Sigmoid colon (tissue), 6 donors: ENCODE measurements at regions not wholly inside any gene's neighbourhood (a gene's known extent, or its start where the extent isn't known, plus 50 kb on each side); places are given as distances from the start of the nearest gene placed in this dataset.
"Not testable (repeated sequence)": the region's sequence is repeated elsewhere in the genome, so short reads cannot be mapped to it uniquely, and the experiment has no call there.

ENCODE experiments used
- DNase-seq: peaks from one replicate; pipeline ENCODE4 v3.0.0-alpha.2; 2019
- H3K27ac ChIP-seq, 4 donors: fragments of 200-600 bp; sonication (generic); one replicate each; pipeline ENCODE4 v1.5.1; 2016 to 2019; ENCODE audit warnings: mild to moderate bottlenecking in 1 of 4
- H3K27me3 ChIP-seq, 3 donors: fragments of 200-600 bp; sonication (generic); one replicate each; pipeline ENCODE4 v1.5.1; 2019; ENCODE audit warnings: mild to moderate bottlenecking in 1 of 3
- H3K36me3 ChIP-seq, 4 donors: fragments of 200-600 bp; sonication (generic); one replicate each; pipeline ENCODE4 v1.5.1; 2016 to 2019
- H3K4me1 ChIP-seq, 4 donors: fragments of 200-600 bp; sonication (generic); one replicate each; pipeline ENCODE4 v1.5.1; 2017 to 2019
- H3K4me3 ChIP-seq, 4 donors: fragments of 200-600 bp; sonication (generic); one replicate each; pipeline ENCODE4 v1.5.1; 2017 to 2019; ENCODE audit warnings: mild to moderate bottlenecking in 2 of 4, moderate library complexity in 1 of 4
- H3K9me3 ChIP-seq, 4 donors: fragments of 200-600 bp in 3 of 4; sonication (generic) in 3 of 4; one replicate each; pipeline versions ENCODE4 v1.5.1 to v1.6.1; 2013 to 2019
- CTCF ChIP-seq, 4 experiments: fragments of 450-650 bp in 3 of 4; fragments of 200-600 bp in 1 of 4; IDR thresholded peaks; one replicate each; pipeline ENCODE4 v1.5.1; 2016 to 2019; ENCODE audit warnings: antibody characterized with exemption in 4 of 4, mild to moderate bottlenecking in 3 of 4, moderate library complexity in 2 of 4
- EP300 ChIP-seq, 4 donors: sonication (generic); formaldehyde crosslinking; IDR thresholded peaks; one replicate each; pipeline ENCODE4 v1.6.1; 2017; ENCODE audit warnings: antibody characterized with exemption in 4 of 4
- POLR2A ChIP-seq, 2 donors: fragments of 450-650 bp; IDR thresholded peaks; one replicate each; pipeline ENCODE4 v1.6.1; 2016; ENCODE audit warnings: antibody characterized with exemption in 2 of 2, mild to moderate bottlenecking in 2 of 2, moderate library complexity in 2 of 2
- POLR2AphosphoS5 ChIP-seq, 4 donors: sonication (generic); formaldehyde crosslinking; IDR thresholded peaks; one replicate each; pipeline ENCODE4 v1.6.1; 2017; ENCODE audit warnings: antibody characterized with exemption in 4 of 4
- WGBS, 2 donors: extraction: QIAGEN DNeasy Blood & Tissue Kit; methylation state at CpG; one replicate each; pipeline ENCODE4 v1.1.7; 2013; 5-methylcytosine and 5-hydroxymethylcytosine counted together
- intact Hi-C: fragments of 100-400 bp; cut with DNase I; formaldehyde crosslinking; loops from one replicate; pipeline ENCODE4 v1.15.1; 2023
- donor health status: healthy with polysubstance abuse.
- donor health status: healthy.

GRCh38 chr7:35875292-35875691, 74.4 kb downstream of the SEPTIN7 start:
- no peaks in the 10 kb centered on the region for H3K27me3 ChIP-seq
- intact Hi-C loops = no loop called here
- no peak for TF ChIP-seq POLR2A (IDR thresholded peaks at IDR 0.05)
- TF ChIP-seq CTCF (IDR thresholded peaks at IDR 0.05) = no peak
- TF ChIP-seq EP300 (IDR thresholded peaks at IDR 0.05) = no peak
- TF ChIP-seq POLR2AphosphoS5 (IDR thresholded peaks at IDR 0.05) = no peak
- no peak overlapping the region for H3K27ac ChIP-seq
- 43 to 63% methylated on average over 2 of the region's 2 CpGs for WGBS, 2 donors
- H3K4me1 ChIP-seq = peaks cover 0 to 24% (median 8%) of the 10 kb centered on the region in 4 donors
- H3K4me3 ChIP-seq = no peak overlapping the region
- DNase-seq = no peak
- no peaks in the 10 kb centered on the region for H3K9me3 ChIP-seq
- peaks cover 0 to 8% (median 3%) of the 10 kb centered on the region in 4 donors for H3K36me3 ChIP-seq

DNA sequence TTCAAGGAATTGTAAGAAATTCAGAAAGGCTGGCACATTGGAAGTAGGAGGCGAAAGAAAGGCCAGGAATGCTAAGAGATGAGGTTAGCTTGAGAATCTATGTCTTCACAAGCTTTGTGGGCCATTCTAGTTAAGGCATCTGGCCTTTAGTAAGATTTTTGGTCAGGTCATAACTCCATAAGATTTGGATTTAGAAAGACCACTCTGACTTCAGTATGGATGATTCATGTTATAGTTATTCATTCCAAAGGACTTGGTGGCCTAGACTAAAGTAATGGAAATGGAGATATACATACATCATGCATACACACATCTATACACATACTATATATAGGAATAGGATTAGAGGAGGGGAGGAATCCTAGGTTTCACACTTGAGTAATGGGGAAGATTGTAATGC, 77.5 kb downstream of the SEPTIN7 start:
- Histone ChIP-seq H3K9me3 (no peaks in the 10 kb centered on the region), H3K27ac (no peak overlapping the region), H3K27me3 (no peaks in the 10 kb centered on the region), H3K4me1 (peaks cover 0 to 10% (median 5%) of the 10 kb centered on the region in 4 donors), H3K4me3 (no peak overlapping the region), H3K36me3 (peaks cover 0 to 24% (median 7%) of the 10 kb centered on the region in 4 donors)
- 99 to 100% methylated on average over 1 of the region's 1 CpG for WGBS, 2 donors
- intact Hi-C loops = no loop called here
- TF ChIP-seq POLR2A (IDR thresholded peaks at IDR 0.05) (no peak), CTCF (IDR thresholded peaks at IDR 0.05) (no peak), POLR2AphosphoS5 (IDR thresholded peaks at IDR 0.05) (no peak), EP300 (IDR thresholded peaks at IDR 0.05) (no peak)
- DNase-seq = no peak

- H3K4me3 ChIP-seq, H3K27me3 ChIP-seq, H3K9me3 ChIP-seq, H3K4me1 ChIP-seq, H3K27ac ChIP-seq, DNase-seq, intact Hi-C loops: not testable (repeated sequence)
- H3K36me3 ChIP-seq = peaks cover 0 to 58% (median 18%) of the 10 kb centered on the region in 4 donors
- 91 to 92% methylated on average over 4 of the region's 4 CpGs for WGBS, 2 donors
These were observed 86.6 kb downstream of the SEPTIN7 start for GRCh38 chr7:35887430-35887829.

DNA sequence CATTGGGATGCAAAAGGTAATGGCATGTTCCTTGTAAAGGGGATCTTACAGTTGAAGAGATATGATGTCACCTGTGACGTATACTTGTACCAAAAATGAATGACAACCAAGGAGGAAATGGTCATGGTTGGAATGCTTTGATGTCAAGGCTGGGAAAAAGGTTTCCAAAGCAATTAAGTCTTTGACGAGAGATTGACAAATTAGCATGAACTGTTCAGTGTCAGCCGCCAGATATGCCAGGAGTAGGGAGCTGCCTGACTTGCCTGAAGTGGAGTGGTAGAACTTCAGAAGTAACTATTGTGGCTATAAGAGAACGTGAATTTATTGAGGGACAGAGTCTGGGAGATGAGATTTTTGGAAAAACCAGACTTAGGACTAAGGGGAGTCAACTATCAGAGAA, 88.1 kb downstream of the SEPTIN7 start:
- TF ChIP-seq POLR2AphosphoS5 (IDR thresholded peaks at IDR 0.05) = no peak
- no peak for TF ChIP-seq CTCF (IDR thresholded peaks at IDR 0.05)
- Histone ChIP-seq H3K9me3 (no peaks in the 10 kb centered on the region), H3K36me3 (peaks cover 0 to 42% (median 14%) of the 10 kb centered on the region in 4 donors), H3K27ac (no peak overlapping the region), H3K4me3 (no peak overlapping the region), H3K27me3 (no peaks in the 10 kb centered on the region), H3K4me1 (peaks cover 0 to 10% (median 3%) of the 10 kb centered on the region in 4 donors)
- WGBS, 2 donors = 95 to 97% methylated on average over 4 of the region's 4 CpGs
- intact Hi-C loops = no loop called here
- no peak for DNase-seq

DNA sequence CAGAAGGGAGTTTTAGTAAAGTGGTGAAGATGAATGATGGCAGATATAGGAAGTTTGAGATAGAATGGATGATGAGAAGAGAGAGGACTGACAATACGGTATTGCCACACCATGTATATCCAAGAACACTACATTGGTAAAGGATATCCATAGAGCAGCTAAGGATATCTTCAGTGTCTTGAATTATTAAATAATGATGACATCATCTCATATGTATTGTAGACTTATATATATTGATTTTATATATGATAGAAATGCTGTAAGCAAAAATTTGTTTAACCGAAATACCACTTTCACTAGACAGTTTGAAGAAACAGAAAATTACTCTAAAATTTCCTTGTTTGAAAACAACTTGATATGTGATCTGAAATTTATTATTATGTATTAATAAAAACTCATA, 89.0 kb downstream of the SEPTIN7 start:
- Histone ChIP-seq H3K27ac (no peak overlapping the region), H3K9me3 (no peaks in the 10 kb centered on the region), H3K27me3 (no peaks in the 10 kb centered on the region), H3K4me1 (peaks cover 0 to 10% (median 3%) of the 10 kb centered on the region in 4 donors), H3K36me3 (peaks cover 0 to 33% (median 14%) of the 10 kb centered on the region in 4 donors), H3K4me3 (no peak overlapping the region)
- DNase-seq = no peak
- intact Hi-C loops = no loop called here
- TF ChIP-seq POLR2A (IDR thresholded peaks at IDR 0.05) = no peak
- TF ChIP-seq CTCF (IDR thresholded peaks at IDR 0.05) = no peak
- no peak for TF ChIP-seq POLR2AphosphoS5 (IDR thresholded peaks at IDR 0.05)
- no peak for TF ChIP-seq EP300 (IDR thresholded peaks at IDR 0.05)
- WGBS, 2 donors = 97% methylated on average over 2 of the region's 2 CpGs
